ENCODE measurements at regions not wholly inside any gene's neighbourhood (a gene's known extent, or its start where the extent isn't known, plus 50 kb on each side); places are given as distances from the start of the nearest gene placed in this dataset.
"Not testable (repeated sequence)": the region's sequence is repeated elsewhere in the genome, so short reads cannot be mapped to it uniquely, and the experiment has no call there.

GRCh38 chr5:124021776-124022175 is 509.8 kb downstream of the CSNK1G3 start:
- 93 to 95% methylated on average over 1 of the region's 1 CpG for WGBS, 2 donors
- no peak overlapping the region for H3K4me3 ChIP-seq (ENCODE audit: low read depth, poor library complexity, severe bottlenecking)
- TF ChIP-seq CTCF (IDR thresholded peaks at IDR 0.05) (no peak), POLR2A (IDR thresholded peaks at IDR 0.05) (no peak)
- DNase-seq (ENCODE audit: low spot score in 2 of 2): no peak
- intact Hi-C loops (cut with DNase I; ENCODE audit: low total_unique reads): no loop called here

- DNase-seq (ENCODE audit: low spot score in 2 of 2): no peak
- intact Hi-C loops (cut with DNase I; ENCODE audit: low total_unique reads): no loop called here
- TF ChIP-seq CTCF (IDR thresholded peaks at IDR 0.05) (no peak), POLR2A (IDR thresholded peaks at IDR 0.05) (no peak)
- WGBS, 2 donors: 93 to 95% methylated on average over 1 of the region's 1 CpG
- H3K4me3 ChIP-seq (ENCODE audit: low read depth, poor library complexity, severe bottlenecking): no peak overlapping the region
Measured at GRCh38 chr5:124021066-124021641, 509.2 kb downstream of the CSNK1G3 start.

GRCh38 chr5:124017321-124017720 is 505.3 kb downstream of the CSNK1G3 start:
- WGBS, 2 donors: 91% methylated on average over 3 of the region's 5 CpGs
- intact Hi-C loops (cut with DNase I; ENCODE audit: low total_unique reads); H3K4me3 ChIP-seq (ENCODE audit: low read depth, poor library complexity, severe bottlenecking); DNase-seq (ENCODE audit: low spot score in 2 of 2): not testable (repeated sequence)

- intact Hi-C loops (cut with DNase I; ENCODE audit: low total_unique reads): no loop called here
- H3K4me3 ChIP-seq (ENCODE audit: low read depth, poor library complexity, severe bottlenecking): no peak overlapping the region
- DNase-seq (ENCODE audit: low spot score in 2 of 2): no peak
- WGBS, 2 donors: 83 to 90% methylated on average over 2 of the region's 2 CpGs
- no peak for TF ChIP-seq POLR2A (IDR thresholded peaks at IDR 0.05)
- TF ChIP-seq CTCF (IDR thresholded peaks at IDR 0.05): no peak
Measured at GRCh38 chr5:124007675-124008398, 495.9 kb downstream of the CSNK1G3 start.

- no peak for DNase-seq (ENCODE audit: low spot score in 2 of 2)
- 87 to 90% methylated on average over 4 of the region's 4 CpGs for WGBS, 2 donors
- TF ChIP-seq CTCF (IDR thresholded peaks at IDR 0.05) (no peak), POLR2A (IDR thresholded peaks at IDR 0.05) (no peak)
- no peak overlapping the region for H3K4me3 ChIP-seq (ENCODE audit: low read depth, poor library complexity, severe bottlenecking)
- intact Hi-C loops (cut with DNase I; ENCODE audit: low total_unique reads): loop anchor here (5.0 kb wide), 1 partner anchor 946 kb away; no protein-coding TSS in a partner anchor
Measured at GRCh38 chr5:124001036-124001615, 489.1 kb downstream of the CSNK1G3 start.

GRCh38 chr5:124000538-124000937 is 488.6 kb downstream of the CSNK1G3 start:
- TF ChIP-seq CTCF (IDR thresholded peaks at IDR 0.05) (no peak), POLR2A (IDR thresholded peaks at IDR 0.05) (no peak)
- DNase-seq (ENCODE audit: low spot score in 2 of 2): no peak
- intact Hi-C loops (cut with DNase I; ENCODE audit: low total_unique reads): loop anchor here (5.0 kb wide), 1 partner anchor 947 kb away; no protein-coding TSS in a partner anchor
- H3K4me3 ChIP-seq (ENCODE audit: low read depth, poor library complexity, severe bottlenecking): no peak overlapping the region
- 29 to 33% methylated on average over 2 of the region's 2 CpGs for WGBS, 2 donors

All from lower leg skin (tissue), 4 donors.